ENCODE measurements at regions not wholly inside any gene's neighbourhood (a gene's known extent, or its start where the extent isn't known, plus 50 kb on each side); places are given as distances from the start of the nearest gene placed in this dataset.

- peaks cover 0 to 13% of the 10 kb centered on the region in 2 donors for H3K9me3 Mint-ChIP-seq
- peaks cover 0 to 1% of the 10 kb centered on the region in 2 donors for H3K36me3 Mint-ChIP-seq (ENCODE audit: insufficient read depth in 2 of 2)
- no peaks in the 10 kb centered on the region for H3K27me3 Mint-ChIP-seq (ENCODE audit: low read depth)
- no peak overlapping the region for H3K27ac Mint-ChIP-seq
- DNase-seq (no peak), ATAC-seq (replicated peaks in 1 of 2) (no peak)
- H3K4me1 Mint-ChIP-seq (ENCODE audit: low read depth) = no peaks in the 10 kb centered on the region
- H3K4me3 Mint-ChIP-seq = no peak overlapping the region
These were observed 98.3 kb downstream of the SLITRK6 start for GRCh38 chr13:85700906-85701305.

- no peaks in the 10 kb centered on the region for H3K27me3 Mint-ChIP-seq (ENCODE audit: low read depth)
- peaks cover 0 to 13% of the 10 kb centered on the region in 2 donors for H3K9me3 Mint-ChIP-seq
- peaks cover 0 to 1% of the 10 kb centered on the region in 2 donors for H3K36me3 Mint-ChIP-seq (ENCODE audit: insufficient read depth in 2 of 2)
- H3K27ac Mint-ChIP-seq = no peak overlapping the region
- no peak overlapping the region for H3K4me3 Mint-ChIP-seq
- ATAC-seq (replicated peaks in 1 of 2) = no peak
- DNase-seq = no peak
- no peaks in the 10 kb centered on the region for H3K4me1 Mint-ChIP-seq (ENCODE audit: low read depth)
These were observed 101.0 kb downstream of the SLITRK6 start for GRCh38 chr13:85698256-85698655.

- ATAC-seq (replicated peaks in 1 of 2) = no peak
- Mint-ChIP-seq H3K36me3 (ENCODE audit: insufficient read depth in 2 of 2) (no peaks in the 10 kb centered on the region), H3K27ac (no peak overlapping the region), H3K27me3 (ENCODE audit: low read depth) (no peaks in the 10 kb centered on the region), H3K4me1 (ENCODE audit: low read depth) (no peaks in the 10 kb centered on the region), H3K9me3 (peaks cover 0 to 10% of the 10 kb centered on the region in 2 donors), H3K4me3 (no peak overlapping the region)
- DNase-seq = no peak
These were observed 104.2 kb downstream of the SLITRK6 start for GRCh38 chr13:85694992-85695391.

GRCh38 chr13:85693889-85694511 is 105.2 kb downstream of the SLITRK6 start:
- Mint-ChIP-seq H3K27ac (no peak overlapping the region), H3K9me3 (peaks cover 0 to 7% of the 10 kb centered on the region in 2 donors), H3K27me3 (ENCODE audit: low read depth) (no peaks in the 10 kb centered on the region), H3K4me3 (no peak overlapping the region), H3K4me1 (ENCODE audit: low read depth) (no peaks in the 10 kb centered on the region), H3K36me3 (ENCODE audit: insufficient read depth in 2 of 2) (no peaks in the 10 kb centered on the region)
- no peak for DNase-seq
- ATAC-seq (replicated peaks in 1 of 2) = no peak

GRCh38 chr13:85690368-85690767 is 108.9 kb downstream of the SLITRK6 start:
- Mint-ChIP-seq H3K27ac (no peak overlapping the region), H3K36me3 (ENCODE audit: insufficient read depth in 2 of 2) (no peaks in the 10 kb centered on the region), H3K27me3 (ENCODE audit: low read depth) (no peaks in the 10 kb centered on the region), H3K4me1 (ENCODE audit: low read depth) (no peaks in the 10 kb centered on the region), H3K9me3 (peaks cover 3% of the 10 kb centered on the region in 2 donors), H3K4me3 (no peak overlapping the region)
- DNase-seq = no peak
- no peak for ATAC-seq (replicated peaks in 1 of 2)

- Mint-ChIP-seq H3K27ac (no peak overlapping the region), H3K36me3 (ENCODE audit: insufficient read depth in 2 of 2) (no peaks in the 10 kb centered on the region), H3K9me3 (peaks cover 3% of the 10 kb centered on the region in 2 donors), H3K4me3 (no peak overlapping the region), H3K27me3 (ENCODE audit: low read depth) (no peaks in the 10 kb centered on the region), H3K4me1 (ENCODE audit: low read depth) (no peaks in the 10 kb centered on the region)
- no peak for ATAC-seq (replicated peaks in 1 of 2)
- DNase-seq = no peak
These were observed 113.8 kb downstream of the SLITRK6 start for GRCh38 chr13:85685436-85685835.

- H3K36me3 Mint-ChIP-seq (ENCODE audit: insufficient read depth in 2 of 2) = peaks cover 0 to 1% of the 10 kb centered on the region in 2 donors
- H3K9me3 Mint-ChIP-seq = peaks cover 4 to 10% of the 10 kb centered on the region in 2 donors
- DNase-seq = no peak
- H3K4me1 Mint-ChIP-seq (ENCODE audit: low read depth) = no peaks in the 10 kb centered on the region
- no peak for ATAC-seq (replicated peaks in 1 of 2)
- H3K27me3 Mint-ChIP-seq (ENCODE audit: low read depth) = no peaks in the 10 kb centered on the region
- H3K4me3 Mint-ChIP-seq = no peak overlapping the region
- H3K27ac Mint-ChIP-seq = no peak overlapping the region
These were observed 123.9 kb downstream of the SLITRK6 start for GRCh38 chr13:85675151-85675907.

GRCh38 chr13:85671336-85671735 is 127.9 kb downstream of the SLITRK6 start:
- ATAC-seq (replicated peaks in 1 of 2) = no peak
- Mint-ChIP-seq H3K4me3 (no peak overlapping the region), H3K9me3 (peaks cover 12% of the 10 kb centered on the region in 2 donors), H3K4me1 (ENCODE audit: low read depth) (no peaks in the 10 kb centered on the region), H3K36me3 (ENCODE audit: insufficient read depth in 2 of 2) (peaks cover 0 to 3% of the 10 kb centered on the region in 2 donors), H3K27me3 (ENCODE audit: low read depth) (no peaks in the 10 kb centered on the region), H3K27ac (no peak overlapping the region)
- DNase-seq = no peak

- Mint-ChIP-seq H3K4me1 (ENCODE audit: low read depth) (no peaks in the 10 kb centered on the region), H3K4me3 (no peak overlapping the region), H3K36me3 (ENCODE audit: insufficient read depth in 2 of 2) (peaks cover 0 to 2% of the 10 kb centered on the region in 2 donors), H3K27me3 (ENCODE audit: low read depth) (no peaks in the 10 kb centered on the region), H3K27ac (no peak overlapping the region), H3K9me3 (peaks cover 9 to 10% of the 10 kb centered on the region in 2 donors)
- ATAC-seq (replicated peaks in 1 of 2) (no peak), DNase-seq (no peak)
These were observed 132.9 kb downstream of the SLITRK6 start for GRCh38 chr13:85666356-85666755.

GRCh38 chr13:85665286-85665685 is 133.9 kb downstream of the SLITRK6 start:
- H3K4me1 Mint-ChIP-seq (ENCODE audit: low read depth) = no peaks in the 10 kb centered on the region
- ATAC-seq (replicated peaks in 1 of 2) (no peak), DNase-seq (no peak)
- peaks cover 9% of the 10 kb centered on the region in 2 donors for H3K9me3 Mint-ChIP-seq
- peaks cover 0 to 2% of the 10 kb centered on the region in 2 donors for H3K36me3 Mint-ChIP-seq (ENCODE audit: insufficient read depth in 2 of 2)
- H3K27ac Mint-ChIP-seq = no peak overlapping the region
- H3K27me3 Mint-ChIP-seq (ENCODE audit: low read depth) = no peaks in the 10 kb centered on the region
- no peak overlapping the region for H3K4me3 Mint-ChIP-seq

- Mint-ChIP-seq H3K9me3 (peaks cover 4 to 8% of the 10 kb centered on the region in 2 donors), H3K27ac (no peak overlapping the region), H3K27me3 (ENCODE audit: low read depth) (no peaks in the 10 kb centered on the region), H3K36me3 (ENCODE audit: insufficient read depth in 2 of 2) (no peaks in the 10 kb centered on the region), H3K4me3 (no peak overlapping the region), H3K4me1 (ENCODE audit: low read depth) (no peaks in the 10 kb centered on the region)
- DNase-seq (no peak), ATAC-seq (replicated peaks in 1 of 2) (no peak)
These were observed 135.4 kb downstream of the SLITRK6 start for GRCh38 chr13:85663856-85664255.

- H3K4me1 Mint-ChIP-seq (ENCODE audit: low read depth) = no peaks in the 10 kb centered on the region
- DNase-seq = no peak
- H3K36me3 Mint-ChIP-seq (ENCODE audit: insufficient read depth in 2 of 2) = no peaks in the 10 kb centered on the region
- no peak overlapping the region for H3K27ac Mint-ChIP-seq
- no peak overlapping the region for H3K4me3 Mint-ChIP-seq
- ATAC-seq (replicated peaks in 1 of 2) = no peak
- no peaks in the 10 kb centered on the region for H3K27me3 Mint-ChIP-seq (ENCODE audit: low read depth)
- H3K9me3 Mint-ChIP-seq = peaks cover under 1 to 4% of the 10 kb centered on the region in 2 donors
These were observed 137.0 kb downstream of the SLITRK6 start for GRCh38 chr13:85662186-85662585.

- Mint-ChIP-seq H3K9me3 (peaks cover 1 to 4% of the 10 kb centered on the region in 2 donors), H3K4me3 (no peak overlapping the region), H3K36me3 (ENCODE audit: insufficient read depth in 2 of 2) (no peaks in the 10 kb centered on the region), H3K27ac (no peak overlapping the region), H3K4me1 (ENCODE audit: low read depth) (no peaks in the 10 kb centered on the region), H3K27me3 (ENCODE audit: low read depth) (no peaks in the 10 kb centered on the region)
- ATAC-seq (replicated peaks in 1 of 2) (no peak), DNase-seq (no peak)
These were observed 137.5 kb downstream of the SLITRK6 start for GRCh38 chr13:85661675-85662074.
